ENCODE measurements at regions not wholly inside any gene's neighbourhood (a gene's known extent, or its start where the extent isn't known, plus 50 kb on each side); places are given as distances from the start of the nearest gene placed in this dataset.
"Not testable (repeated sequence)": the region's sequence is repeated elsewhere in the genome, so short reads cannot be mapped to it uniquely, and the experiment has no call there.

DNA sequence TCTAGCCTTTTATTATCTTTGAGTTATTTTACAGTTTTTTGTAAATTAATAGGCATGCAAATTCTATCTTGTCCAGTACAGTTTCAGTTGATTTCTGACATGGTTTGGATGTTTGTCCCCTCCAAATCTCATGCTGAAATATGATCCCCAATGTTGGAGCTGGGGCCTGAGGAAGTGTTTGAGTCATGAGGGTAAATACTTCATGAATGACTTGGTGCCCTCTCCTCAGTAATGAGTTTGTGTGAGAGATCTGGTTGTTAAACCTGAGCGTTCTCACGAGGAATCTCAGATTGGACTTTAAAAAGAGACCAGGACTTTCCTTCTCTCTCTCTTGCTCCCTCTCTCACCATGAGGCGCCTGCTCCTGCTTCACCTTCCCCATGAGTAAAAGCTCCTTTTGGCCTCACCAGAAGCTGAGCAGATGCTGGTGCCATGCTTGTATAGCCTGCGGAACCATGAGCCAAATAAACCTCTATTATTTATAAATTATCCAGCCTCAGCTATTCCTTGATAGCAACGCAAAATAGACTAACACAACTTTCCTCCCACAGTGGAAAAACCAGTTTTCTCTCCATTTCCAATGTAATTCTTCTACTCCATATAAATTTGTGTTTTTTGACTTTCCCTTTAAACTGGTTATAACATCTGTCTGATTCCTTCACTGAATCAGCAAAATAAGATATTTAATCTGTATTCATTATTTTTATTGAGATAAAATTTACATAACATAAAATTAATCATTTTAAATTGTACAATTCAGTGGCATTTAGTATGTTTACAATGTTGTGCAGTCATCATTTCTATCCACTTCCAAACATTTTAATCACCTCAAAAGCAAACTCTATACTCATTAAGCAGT is 78.7 kb upstream of the PRSS16 start:
- Histone ChIP-seq H3K4me3 (ENCODE audit: severe bottlenecking) (no peak overlapping the region), H3K4me1 (ENCODE audit: insufficient read depth, poor library complexity, severe bottlenecking) (peaks cover 15% of the 10 kb centered on the region), H3K9me3 (ENCODE audit: severe bottlenecking) (no peaks in the 10 kb centered on the region), H3K27ac (ENCODE audit: poor library complexity, severe bottlenecking) (peak overlapping the region; percentile 69), H3K27me3 (ENCODE audit: insufficient read depth, poor library complexity, severe bottlenecking) (no peaks in the 10 kb centered on the region), H3K36me3 (ENCODE audit: low read depth) (no peaks in the 10 kb centered on the region)
- ATAC-seq (ENCODE audit: low read depth) = peak; percentile 99
- TF ChIP-seq, protein P1, sequence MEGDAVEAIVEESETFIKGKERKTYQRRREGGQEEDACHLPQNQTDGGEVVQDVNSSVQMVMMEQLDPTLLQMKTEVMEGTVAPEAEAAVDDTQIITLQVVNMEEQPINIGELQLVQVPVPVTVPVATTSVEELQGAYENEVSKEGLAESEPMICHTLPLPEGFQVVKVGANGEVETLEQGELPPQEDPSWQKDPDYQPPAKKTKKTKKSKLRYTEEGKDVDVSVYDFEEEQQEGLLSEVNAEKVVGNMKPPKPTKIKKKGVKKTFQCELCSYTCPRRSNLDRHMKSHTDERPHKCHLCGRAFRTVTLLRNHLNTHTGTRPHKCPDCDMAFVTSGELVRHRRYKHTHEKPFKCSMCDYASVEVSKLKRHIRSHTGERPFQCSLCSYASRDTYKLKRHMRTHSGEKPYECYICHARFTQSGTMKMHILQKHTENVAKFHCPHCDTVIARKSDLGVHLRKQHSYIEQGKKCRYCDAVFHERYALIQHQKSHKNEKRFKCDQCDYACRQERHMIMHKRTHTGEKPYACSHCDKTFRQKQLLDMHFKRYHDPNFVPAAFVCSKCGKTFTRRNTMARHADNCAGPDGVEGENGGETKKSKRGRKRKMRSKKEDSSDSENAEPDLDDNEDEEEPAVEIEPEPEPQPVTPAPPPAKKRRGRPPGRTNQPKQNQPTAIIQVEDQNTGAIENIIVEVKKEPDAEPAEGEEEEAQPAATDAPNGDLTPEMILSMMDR (IDR thresholded peaks at IDR 0.05; ENCODE audit: poor library complexity, severe bottlenecking) = no peak
- DNase-seq (ENCODE audit: low spot score) = no peak

DNA sequence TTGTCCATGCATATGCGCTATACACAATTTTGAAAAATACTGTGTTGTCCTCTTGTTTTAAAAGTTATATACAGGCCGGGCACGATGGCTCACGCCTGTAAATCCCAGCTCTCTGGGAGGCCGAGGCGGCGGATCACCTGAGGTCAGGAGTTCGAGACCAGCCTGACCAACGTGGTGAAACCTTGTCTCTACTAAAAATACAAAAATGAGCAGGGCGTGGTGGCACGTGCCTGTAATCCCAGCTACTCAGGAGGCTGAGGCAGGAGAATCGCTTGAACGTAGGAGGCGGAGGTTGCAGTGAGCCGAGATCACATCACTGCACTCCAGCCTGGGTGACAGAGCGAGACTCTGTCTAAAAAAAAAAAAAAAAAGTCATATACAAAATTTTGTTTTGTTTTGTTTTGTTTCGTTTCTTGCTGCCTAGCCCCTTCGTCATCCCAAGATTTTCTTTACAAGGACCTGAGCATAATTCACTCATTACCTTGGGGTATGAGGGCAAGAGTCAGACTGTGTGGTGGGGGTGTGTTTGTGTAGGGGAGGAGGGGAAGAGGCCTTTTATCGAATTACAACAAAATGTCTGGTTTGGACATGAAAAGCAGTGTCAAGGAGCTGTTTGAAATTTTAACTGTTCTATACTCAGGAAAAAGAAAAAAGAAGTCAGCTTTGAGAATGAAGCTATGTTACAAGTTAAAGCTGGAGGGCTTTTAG is 74.8 kb upstream of the PRSS16 start:
- H3K27ac ChIP-seq (ENCODE audit: poor library complexity, severe bottlenecking); ATAC-seq (ENCODE audit: low read depth); H3K27me3 ChIP-seq (ENCODE audit: insufficient read depth, poor library complexity, severe bottlenecking); H3K9me3 ChIP-seq (ENCODE audit: severe bottlenecking); DNase-seq (ENCODE audit: low spot score); H3K36me3 ChIP-seq (ENCODE audit: low read depth); H3K4me3 ChIP-seq (ENCODE audit: severe bottlenecking): not testable (repeated sequence)
- peaks cover 15% of the 10 kb centered on the region for H3K4me1 ChIP-seq (ENCODE audit: insufficient read depth, poor library complexity, severe bottlenecking)

DNA sequence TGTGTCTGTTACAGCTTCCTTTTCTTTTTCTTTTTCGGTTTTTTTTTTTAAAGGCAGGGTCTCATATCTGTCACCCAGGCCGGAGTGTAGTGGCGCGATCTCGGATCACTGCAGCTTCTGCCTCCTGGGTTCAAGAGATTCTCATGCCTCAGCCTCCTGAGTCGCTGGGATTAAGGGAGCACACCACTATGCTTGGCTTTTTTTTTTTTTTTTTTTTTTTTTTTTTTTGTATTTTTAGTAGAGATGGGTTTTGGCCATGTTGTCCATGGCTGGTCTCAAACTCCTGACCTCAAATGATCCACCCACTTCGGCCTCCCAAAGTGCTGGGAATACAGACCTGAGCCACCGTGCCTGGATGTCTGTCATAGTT is 74.3 kb upstream of the PRSS16 start:
- not testable (repeated sequence) for DNase-seq (ENCODE audit: low spot score)

DNA sequence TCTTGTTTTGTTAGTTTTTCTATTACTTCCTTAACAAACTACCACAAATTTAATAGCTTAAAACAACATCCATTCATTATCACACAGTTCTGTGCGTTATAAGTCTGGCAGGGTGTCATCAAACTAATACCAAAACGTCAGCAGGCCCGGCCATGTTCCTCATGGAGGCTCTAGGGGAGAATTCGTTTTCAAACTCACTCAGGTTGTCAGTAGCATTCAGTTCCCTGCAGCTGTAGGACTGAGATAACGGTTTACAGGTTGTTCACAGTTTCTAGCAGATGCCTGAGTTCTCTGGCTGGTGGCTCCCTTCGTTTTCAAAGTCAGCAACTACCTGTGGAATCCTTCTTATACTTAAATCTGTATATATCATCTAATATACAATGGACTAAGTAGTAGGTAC is 72.5 kb upstream of the PRSS16 start:
- no peak for ATAC-seq (ENCODE audit: low read depth)
- no peaks in the 10 kb centered on the region for H3K27me3 ChIP-seq (ENCODE audit: insufficient read depth, poor library complexity, severe bottlenecking)
- TF ChIP-seq, protein P1 (IDR thresholded peaks at IDR 0.05; ENCODE audit: poor library complexity, severe bottlenecking) = no peak
- H3K27ac ChIP-seq (ENCODE audit: poor library complexity, severe bottlenecking) = no peak overlapping the region
- no peaks in the 10 kb centered on the region for H3K36me3 ChIP-seq (ENCODE audit: low read depth)
- no peaks in the 10 kb centered on the region for H3K9me3 ChIP-seq (ENCODE audit: severe bottlenecking)
- H3K4me3 ChIP-seq (ENCODE audit: severe bottlenecking) = no peak overlapping the region
- DNase-seq (ENCODE audit: low spot score) = no peak
- H3K4me1 ChIP-seq (ENCODE audit: insufficient read depth, poor library complexity, severe bottlenecking) = no peaks in the 10 kb centered on the region

More for the DNA sequence above, 74.3 kb upstream of the PRSS16 start:
- H3K9me3 ChIP-seq (ENCODE audit: severe bottlenecking); H3K4me3 ChIP-seq (ENCODE audit: severe bottlenecking); H3K27ac ChIP-seq (ENCODE audit: poor library complexity, severe bottlenecking); H3K36me3 ChIP-seq (ENCODE audit: low read depth); ATAC-seq (ENCODE audit: low read depth); H3K27me3 ChIP-seq (ENCODE audit: insufficient read depth, poor library complexity, severe bottlenecking): not testable (repeated sequence)
- H3K4me1 ChIP-seq (ENCODE audit: insufficient read depth, poor library complexity, severe bottlenecking) = peaks cover 12% of the 10 kb centered on the region

DNA sequence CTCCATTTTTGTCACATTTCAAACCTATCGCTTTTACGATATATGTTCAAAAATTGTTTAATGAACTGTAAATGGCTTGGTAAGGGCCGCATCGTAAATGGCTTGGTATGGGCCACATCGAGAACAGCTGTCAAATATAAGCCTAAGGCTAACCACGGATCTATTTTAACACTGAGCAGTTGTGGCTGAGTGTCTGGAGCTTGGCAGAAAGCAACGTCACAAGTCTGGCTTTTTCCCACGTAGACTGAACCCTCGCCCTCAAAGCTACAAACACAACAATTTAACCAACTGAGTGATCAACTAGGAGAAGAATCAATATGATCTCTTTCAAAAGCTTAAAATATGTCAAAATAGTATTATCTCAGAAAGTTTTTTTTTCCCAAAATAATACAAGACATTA is 71.4 kb upstream of the PRSS16 start:
- H3K27me3 ChIP-seq (ENCODE audit: insufficient read depth, poor library complexity, severe bottlenecking) = no peaks in the 10 kb centered on the region
- no peaks in the 10 kb centered on the region for H3K36me3 ChIP-seq (ENCODE audit: low read depth)
- no peaks in the 10 kb centered on the region for H3K9me3 ChIP-seq (ENCODE audit: severe bottlenecking)
- H3K4me1 ChIP-seq (ENCODE audit: insufficient read depth, poor library complexity, severe bottlenecking) = no peaks in the 10 kb centered on the region
- DNase-seq (ENCODE audit: low spot score) (no peak), ATAC-seq (ENCODE audit: low read depth) (no peak)
- H3K27ac ChIP-seq (ENCODE audit: poor library complexity, severe bottlenecking) = no peak overlapping the region
- TF ChIP-seq, protein P1 (IDR thresholded peaks at IDR 0.05; ENCODE audit: poor library complexity, severe bottlenecking) = no peak
- peak overlapping the region; percentile 59 for H3K4me3 ChIP-seq (ENCODE audit: severe bottlenecking)
